Cerebellar cortex (tissue), 1 donor: ENCODE measurements at regions not wholly inside any gene's neighbourhood (a gene's known extent, or its start where the extent isn't known, plus 50 kb on each side); places are given as distances from the start of the nearest gene placed in this dataset.
"Not testable (repeated sequence)": the region's sequence is repeated elsewhere in the genome, so short reads cannot be mapped to it uniquely, and the experiment has no call there.

Source experiments
- DNase-seq: peaks from one replicate; pipeline ENCODE4 v3.0.0-alpha.2; 2015; ENCODE audit warnings: low spot score

DNA sequence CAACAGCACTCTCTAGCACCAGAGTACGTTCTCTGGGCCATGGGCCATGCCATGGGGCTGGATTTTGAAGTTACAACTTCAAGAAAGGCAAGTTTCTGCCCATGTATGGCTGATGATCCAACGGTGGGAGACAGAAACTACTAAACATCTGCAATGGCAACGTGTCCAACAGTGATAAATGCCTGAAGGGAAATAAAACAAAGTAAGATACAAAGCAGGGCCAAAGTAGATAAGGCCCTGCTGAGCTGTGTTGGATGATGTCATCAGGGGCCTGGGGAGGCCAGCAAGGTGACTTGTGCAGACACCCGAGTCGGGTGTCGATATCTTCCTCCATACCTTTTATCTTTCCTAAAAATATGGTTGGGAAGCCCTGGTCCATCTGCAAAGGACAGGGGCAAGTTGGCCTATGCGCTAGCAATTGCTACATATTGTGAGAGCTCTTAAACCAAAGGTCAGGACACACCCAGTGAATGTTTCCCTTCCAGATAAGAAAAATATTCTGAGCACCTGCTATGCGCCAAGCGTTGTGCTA is 487.2 kb downstream of the MN1 start:
- no peak for DNase-seq

DNA sequence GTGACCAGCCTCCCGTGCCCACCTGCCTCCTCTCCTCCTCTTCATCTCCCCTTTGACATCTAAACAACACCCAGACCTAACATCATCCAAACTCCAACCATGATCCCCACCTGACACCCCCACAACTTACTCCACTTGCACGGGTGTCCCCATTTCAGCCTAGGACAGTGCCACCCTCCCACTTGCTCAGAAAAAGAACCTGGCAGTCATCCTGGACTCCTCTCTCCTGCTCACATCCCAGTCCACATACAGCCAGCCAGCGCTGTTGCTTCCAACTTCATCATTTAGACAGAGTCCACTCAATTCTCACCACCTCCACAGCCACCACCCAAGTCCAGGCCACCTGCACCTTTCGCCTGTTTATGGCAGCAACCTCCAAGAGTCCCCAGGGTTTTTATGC is 485.7 kb downstream of the MN1 start:
- DNase-seq: no peak

DNA sequence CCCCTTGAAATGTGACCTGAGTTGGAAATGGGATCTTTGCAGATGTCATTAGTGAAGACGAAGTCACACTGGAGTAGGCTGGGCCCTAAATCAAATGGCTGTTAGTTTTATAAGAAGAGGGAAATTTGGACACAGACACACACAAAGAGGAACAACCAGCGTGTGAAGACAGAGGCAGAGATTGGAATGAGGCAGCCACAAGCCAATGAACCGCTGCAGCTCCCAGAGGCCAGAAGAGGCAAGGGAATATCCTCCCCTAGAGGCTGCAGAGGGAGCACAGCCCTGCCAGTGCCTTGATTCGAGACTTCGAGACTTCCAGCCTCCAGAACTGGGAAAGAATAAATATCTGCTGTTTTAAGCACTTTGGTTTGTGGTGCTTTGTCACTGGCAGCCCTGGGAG is 484.5 kb downstream of the MN1 start:
- DNase-seq: no peak

DNA sequence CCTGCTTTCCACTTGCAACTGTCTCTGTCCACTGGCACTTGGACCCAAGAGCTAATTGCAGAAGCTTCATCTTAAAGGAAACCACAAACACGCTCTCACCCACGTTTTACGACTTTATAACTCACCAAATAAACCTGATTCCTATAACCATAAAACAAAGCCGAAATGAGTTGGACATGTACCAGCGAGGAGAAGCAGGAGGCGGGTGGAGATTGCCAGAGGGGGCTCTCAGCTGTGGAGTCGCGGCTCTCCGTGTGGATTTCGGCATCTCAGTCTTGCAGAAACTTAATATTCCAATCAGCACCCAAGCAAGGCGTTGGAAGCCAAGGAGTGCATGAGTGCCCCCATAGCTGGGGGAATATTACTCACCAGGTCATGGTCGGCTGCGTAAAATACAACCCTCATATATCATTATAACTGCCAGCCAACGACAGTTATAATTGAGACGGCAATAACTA is 483.6 kb downstream of the MN1 start:
- DNase-seq: no peak

DNA sequence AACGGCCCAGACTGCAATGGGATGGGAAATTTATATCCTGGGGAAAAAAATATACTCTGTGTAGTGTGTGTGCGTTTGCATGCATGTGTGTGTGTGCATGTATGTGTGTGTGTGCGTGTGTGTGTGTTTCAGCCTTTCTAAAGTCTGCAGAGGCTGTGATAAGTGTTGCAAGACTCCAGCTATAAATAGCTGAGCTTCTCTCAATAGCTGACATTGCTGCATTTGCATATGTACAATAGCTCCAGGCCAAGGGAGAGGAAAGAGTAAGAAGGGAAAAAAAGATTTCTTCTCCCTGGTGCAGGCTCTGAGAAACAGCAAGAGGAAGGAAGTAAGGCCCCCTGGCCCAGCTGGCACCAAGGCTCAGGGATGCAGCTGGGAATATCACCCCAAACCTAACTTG is 483.0 kb downstream of the MN1 start:
- no peak for DNase-seq

DNA sequence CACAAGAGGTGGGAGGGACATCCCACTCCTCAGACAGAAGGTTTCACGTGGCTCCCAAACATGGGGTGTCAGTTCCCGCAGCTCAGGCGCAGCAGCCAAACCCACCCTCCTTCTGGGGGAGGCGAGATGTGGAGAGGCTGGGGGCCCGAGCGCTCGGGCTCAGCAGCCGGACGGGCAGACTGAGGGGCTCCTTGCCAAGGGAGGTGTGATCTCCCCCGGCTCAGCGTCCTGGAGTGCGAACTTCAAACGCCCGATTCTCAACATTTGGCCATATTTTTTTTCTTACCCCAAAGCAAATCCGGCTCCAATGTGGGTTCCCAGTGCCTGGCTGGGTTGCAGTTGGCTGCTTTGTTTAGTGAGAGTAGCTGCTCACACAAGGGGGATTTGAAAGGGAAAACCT is 477.9 kb downstream of the MN1 start:
- no peak for DNase-seq

DNA sequence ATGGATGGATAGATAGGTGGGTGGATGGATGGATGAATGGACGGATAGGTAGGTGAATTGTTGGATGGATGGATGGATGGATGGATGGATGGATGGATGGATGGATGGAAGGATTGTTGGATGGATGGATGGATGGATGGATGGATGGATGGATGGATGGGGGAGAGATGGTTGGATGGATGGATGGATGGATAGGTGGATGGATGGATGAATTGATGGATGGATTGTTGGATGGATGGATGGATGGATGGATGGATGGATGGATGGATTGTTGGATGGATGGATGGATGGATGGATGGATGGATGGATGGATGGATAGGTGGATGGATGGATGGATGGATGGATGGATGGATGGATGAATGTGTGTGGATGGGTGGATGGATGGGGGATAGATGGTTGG is 476.6 kb downstream of the MN1 start:
- not testable (repeated sequence) for DNase-seq

GRCh38 chr22:27327497-27327896 is 474.1 kb downstream of the MN1 start:
- no peak for DNase-seq

DNA sequence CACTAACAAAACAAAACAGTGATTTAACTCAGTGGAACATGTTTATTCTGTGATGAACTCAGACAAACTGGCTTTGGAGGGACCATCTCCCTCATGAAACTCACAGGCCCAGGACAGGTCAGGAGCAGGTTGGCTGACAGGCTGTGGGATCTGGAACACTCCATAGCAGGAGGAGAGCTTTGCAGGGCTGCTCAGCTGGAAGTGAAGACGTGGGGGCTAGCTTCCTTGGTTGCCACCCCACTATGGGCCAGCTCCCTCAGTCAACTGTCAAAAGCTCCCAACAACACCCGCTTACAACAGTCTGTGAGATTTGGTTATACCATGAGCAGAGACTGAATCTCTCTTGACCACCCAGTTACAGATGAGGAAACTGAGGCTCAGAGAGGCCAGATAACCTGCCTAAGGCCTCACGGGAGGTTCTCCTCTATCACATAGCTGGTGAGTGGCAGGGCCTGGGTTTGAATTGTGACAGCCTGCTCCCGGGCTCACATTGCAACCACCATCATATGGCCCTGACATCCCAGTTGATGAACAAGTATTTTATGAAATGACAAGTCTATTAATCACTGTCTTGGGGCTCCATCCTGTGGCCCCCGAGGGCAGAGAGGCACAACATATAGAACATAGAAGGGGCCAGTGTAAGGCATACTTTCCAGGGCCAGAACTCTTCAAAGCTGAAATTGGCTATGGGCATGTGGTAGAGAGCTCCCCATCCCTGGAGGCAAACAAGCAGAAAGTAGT is 473.4 kb downstream of the MN1 start:
- no peak for DNase-seq

GRCh38 chr22:27329131-27329850 is 472.3 kb downstream of the MN1 start:
- no peak for DNase-seq

DNA sequence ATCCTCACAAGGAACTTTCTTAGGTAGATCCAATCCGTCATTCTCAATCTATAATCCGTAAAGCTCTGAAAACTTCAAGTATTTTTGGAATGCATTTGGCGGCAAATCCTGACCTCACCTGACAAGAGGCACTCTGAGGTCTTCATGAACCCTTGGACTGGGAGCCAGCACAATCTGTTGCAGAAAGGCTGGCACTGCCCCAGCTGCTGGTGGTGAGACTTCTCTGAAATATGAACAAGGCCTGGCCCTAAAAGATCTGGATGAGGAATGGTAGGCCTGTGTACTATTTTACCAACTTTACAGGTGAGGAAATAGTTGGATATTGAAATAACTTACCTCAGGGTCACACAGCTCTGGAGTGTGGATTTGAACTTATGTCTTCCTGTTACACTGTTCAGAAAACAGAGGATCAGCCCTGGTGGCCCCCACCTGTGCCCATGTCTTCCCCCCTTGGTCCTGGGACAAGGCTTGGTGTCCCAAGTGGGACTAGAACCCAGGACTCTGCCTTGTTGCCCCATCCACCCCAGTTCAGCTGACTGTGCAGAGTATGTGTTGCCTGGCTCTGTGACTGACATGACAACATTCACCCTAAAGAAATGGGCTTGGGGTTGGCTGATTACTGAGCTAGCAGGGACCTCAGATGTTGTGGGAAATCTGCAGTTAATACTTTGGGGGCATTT is 471.4 kb downstream of the MN1 start:
- no peak for DNase-seq

DNA sequence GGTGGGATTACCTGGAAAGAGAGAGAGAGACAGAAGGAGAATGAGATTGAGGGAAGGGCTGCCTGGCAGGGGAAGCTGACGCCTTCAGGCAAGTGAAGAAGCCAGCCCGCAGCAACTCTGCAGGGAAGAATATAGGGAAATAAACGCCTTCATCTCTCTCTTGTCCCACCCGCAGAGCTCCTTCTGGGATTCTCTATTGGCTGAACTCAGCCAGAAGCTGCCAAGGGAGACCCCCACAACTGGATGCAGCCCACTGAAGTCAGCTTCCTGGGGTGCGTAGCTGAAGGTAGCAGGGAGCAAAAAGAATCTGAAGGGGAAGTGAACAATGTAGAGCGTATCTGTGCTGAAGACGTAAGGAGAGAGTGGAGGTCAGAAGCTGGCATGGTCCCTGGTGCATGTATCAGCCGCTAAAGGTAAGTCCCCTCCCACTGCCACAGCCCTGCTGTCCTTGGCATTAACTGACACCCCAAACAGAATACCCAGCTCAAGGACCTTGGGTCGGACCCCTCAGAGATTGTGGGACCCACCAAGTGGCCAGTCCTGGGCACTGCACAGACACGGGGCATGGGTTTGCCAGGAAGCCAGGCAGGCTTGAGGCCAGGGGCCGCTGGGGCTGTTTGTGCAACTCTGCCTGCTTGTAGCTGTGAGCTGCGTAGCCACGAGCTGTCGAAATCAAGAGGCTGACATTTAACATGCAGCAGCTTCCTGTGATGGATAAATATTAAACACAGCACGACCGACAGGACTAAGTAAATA is 469.9 kb downstream of the MN1 start:
- DNase-seq: peak; percentile 1

DNA sequence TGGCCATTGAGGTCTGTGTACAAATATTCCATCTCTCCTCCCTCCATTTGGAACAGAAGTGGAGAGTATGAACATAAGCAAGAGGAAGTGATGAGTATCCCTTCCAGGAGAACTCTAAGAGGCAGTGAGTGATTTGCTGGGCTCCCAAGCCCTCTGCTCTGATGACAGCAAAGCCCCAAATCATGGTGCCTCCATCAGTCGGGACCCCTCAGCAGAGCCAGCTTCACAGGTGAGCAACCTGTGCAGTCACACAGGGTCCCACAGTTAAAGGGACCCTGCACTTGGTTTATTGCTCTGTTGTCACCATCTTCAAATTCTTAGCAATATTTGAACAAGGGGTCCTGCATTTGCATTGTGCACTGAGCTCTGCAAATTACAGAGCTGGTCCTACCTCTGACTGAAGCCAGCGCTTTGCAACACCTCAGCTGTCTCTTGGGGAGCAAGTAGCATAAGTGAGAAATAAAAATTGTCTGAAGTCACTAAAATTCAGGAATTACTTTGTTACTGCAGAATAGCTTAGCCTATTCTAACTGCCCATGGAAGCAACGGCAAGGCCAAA is 466.4 kb downstream of the MN1 start:
- DNase-seq: no peak

DNA sequence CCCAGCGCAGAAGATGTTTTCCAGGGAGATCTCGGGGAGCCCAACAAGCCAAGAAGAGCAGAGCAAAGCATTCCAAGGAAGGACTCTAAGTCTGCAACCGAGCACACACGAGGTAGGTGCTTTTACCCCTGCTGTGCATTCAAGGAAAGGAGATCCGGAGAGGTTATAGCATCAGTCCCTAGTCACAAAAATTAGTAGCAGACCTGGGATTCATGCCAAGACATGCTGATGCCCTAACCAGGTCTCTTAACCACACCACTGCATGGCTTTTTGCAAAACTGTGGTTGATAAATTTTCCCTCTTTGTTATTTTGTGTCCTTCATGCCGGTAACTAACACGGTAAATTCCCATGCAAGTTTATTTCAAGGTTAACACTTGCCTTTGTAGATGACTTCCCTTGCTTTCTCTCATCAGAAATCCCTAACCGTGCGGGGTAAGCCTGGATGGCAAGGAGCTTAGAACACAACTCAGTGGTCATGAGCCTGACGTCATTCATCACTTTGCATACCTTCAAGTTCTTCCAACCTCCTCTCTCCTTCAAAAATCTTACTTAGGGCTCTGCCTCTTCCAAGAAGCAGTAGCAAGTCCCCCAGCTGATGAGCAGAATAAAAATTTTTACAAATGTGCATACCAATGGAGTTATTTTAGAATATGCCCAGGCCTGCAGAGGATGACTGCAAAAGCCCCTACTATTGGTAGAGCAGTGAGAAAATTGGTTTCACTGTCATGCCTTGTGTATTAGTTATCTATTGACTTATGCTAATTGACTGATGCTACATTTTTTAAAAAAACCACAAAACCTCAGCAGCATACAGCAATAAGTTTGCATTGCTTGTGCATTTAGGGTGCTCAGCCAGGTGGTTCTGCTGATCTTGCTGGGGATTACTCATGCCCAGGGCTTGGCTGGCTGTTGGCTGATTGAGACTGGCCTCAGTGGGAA is 465.1 kb downstream of the MN1 start:
- no peak for DNase-seq

DNA sequence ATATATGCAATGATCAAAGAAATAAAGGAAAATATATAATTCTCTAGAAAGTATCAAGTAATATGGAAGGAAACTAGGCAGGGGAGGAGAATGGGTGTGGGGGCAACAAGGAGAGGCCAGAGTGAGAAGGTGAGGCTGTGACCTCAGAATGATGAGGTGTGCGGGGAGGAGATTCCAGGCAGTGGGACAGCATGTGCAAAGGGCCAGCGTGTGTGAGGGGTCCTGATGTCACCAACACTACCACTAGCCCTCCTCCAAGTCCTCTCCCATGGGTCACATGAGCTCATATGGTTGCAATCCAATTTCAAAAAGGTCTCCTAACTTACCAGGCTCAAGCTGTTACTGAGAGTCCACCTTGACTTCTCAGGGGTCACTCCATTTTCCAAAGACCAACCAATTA is 463.9 kb downstream of the MN1 start:
- no peak for DNase-seq

GRCh38 chr22:27340047-27340446 is 461.5 kb downstream of the MN1 start:
- no peak for DNase-seq

DNA sequence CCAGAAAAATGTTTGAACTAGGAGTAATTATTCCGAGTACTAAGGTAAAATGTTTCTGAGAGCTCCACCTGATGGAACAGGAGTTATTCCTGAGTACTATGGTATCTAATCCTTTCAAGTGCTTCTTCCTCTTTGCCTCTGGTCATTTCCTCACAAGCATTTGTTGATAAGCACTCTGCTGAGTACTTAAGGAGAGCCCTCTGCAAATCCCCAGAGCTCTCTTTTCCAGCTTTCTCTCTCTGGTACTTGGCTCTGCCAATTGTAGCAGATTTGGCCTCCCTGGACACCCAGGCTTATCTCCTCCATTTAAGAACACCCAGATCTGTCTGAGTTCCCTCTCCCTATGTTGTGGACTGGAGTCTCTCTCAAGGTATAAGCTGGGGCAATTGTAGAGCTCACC is 457.0 kb downstream of the MN1 start:
- DNase-seq: no peak

- no peak for DNase-seq
Measured at GRCh38 chr22:27345691-27346090, 455.9 kb downstream of the MN1 start.

DNA sequence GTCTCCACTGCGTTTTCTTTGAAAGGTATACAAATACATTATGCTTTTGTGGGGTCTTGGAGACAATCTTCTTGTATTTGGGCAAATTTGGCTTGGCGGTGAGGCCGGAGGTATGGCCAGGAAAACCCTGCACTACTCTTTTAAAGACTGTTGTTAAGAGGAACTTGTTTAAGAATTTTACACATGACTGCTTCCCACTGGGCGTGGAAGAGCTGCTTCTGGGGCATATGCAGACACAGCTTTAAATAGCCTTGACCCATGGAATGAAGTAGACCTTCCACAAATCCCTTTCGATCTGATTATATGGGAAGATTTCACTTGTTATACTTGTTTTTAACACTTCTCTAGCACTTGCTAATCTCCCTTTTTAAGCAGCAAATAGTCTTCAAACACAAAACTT is 453.6 kb downstream of the MN1 start:
- no peak for DNase-seq

DNA sequence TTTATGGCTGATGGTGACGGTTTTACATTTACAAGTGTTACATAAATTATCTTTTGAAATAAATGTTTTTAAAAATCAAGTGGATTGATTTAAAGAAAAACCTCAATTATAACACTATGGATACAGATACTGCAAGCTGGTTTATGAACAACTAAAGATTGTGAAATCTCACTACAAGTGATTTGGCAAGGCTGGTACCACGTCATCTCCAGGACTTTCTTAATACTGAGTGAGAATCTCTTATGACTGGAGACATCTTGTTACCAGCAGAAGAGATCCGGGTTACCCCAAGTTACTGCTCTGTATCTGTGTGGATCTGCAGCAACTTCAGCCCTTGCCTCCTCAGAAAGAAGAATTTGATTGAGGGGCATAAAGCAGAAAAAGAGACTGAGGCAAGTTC is 452.9 kb downstream of the MN1 start:
- DNase-seq: no peak

DNA sequence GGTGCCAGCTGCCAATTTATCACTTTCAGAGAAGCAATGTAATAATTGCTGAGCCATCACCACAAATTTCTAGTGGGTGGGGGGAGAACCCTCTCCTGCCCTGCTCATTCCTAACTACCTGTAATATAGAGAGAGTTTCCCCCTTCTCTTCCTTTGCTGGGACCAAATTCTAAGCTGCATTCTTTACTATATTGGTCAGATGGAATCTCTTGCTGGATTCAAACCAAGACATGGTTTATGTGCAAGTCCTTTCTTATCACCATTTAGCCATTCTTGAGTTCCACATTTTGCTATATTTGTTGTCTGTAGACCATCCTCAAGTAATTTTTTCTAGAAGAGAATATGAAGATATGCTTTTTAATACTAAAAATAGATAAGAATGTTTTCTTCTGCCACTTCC is 452.1 kb downstream of the MN1 start:
- no peak for DNase-seq
